Glutamatergic neuron (in vitro differentiated cells): ENCODE measurements at regions not wholly inside any gene's neighbourhood (a gene's known extent, or its start where the extent isn't known, plus 50 kb on each side); places are given as distances from the start of the nearest gene placed in this dataset.

Experiments used
- DNase-seq: peaks from one replicate; pipeline ENCODE4 v3.0.0; 2022
- H3K27ac Mint-ChIP-seq: one replicate; pipeline ENCODE4 v1.8.0; 2020; ENCODE audit warnings: mild to moderate bottlenecking, mixed read lengths, inconsistent platforms; ENCODE audit not compliant: unreplicated experiment
- H3K27me3 Mint-ChIP-seq: one replicate; pipeline ENCODE4 v1.8.0; 2020; ENCODE audit warnings: mild to moderate bottlenecking, moderate library complexity, mixed read lengths, inconsistent platforms; ENCODE audit not compliant: unreplicated experiment
- H3K36me3 Mint-ChIP-seq: one replicate; pipeline ENCODE4 v1.8.0; 2020; ENCODE audit warnings: mild to moderate bottlenecking, mixed read lengths, inconsistent platforms; ENCODE audit not compliant: unreplicated experiment
- H3K4me1 Mint-ChIP-seq: one replicate; pipeline ENCODE4 v1.8.0; 2020; ENCODE audit warnings: mild to moderate bottlenecking, low read depth, mixed read lengths, inconsistent platforms; ENCODE audit not compliant: unreplicated experiment
- H3K4me3 Mint-ChIP-seq: one replicate; pipeline ENCODE4 v1.8.0; 2020; ENCODE audit warnings: mild to moderate bottlenecking, mixed read lengths, inconsistent platforms; ENCODE audit not compliant: unreplicated experiment
- H3K9me3 Mint-ChIP-seq: one replicate; pipeline ENCODE4 v1.8.0; 2020; ENCODE audit warnings: mild to moderate bottlenecking, moderate library complexity, mixed read lengths, inconsistent platforms; ENCODE audit not compliant: unreplicated experiment
- CTCF ChIP-seq: fragments of 200-600 bp; sonication (generic); IDR thresholded peaks from one replicate; pipeline ENCODE4 v1.5.0; 2021; ENCODE audit not compliant: partially characterized antibody, unreplicated experiment

GRCh38 chr18:78688916-78689315 is 290.7 kb upstream of the SALL3 start:
- peaks cover 2% of the 10 kb centered on the region for H3K9me3 Mint-ChIP-seq
- no peak for DNase-seq
- no peaks in the 10 kb centered on the region for H3K4me1 Mint-ChIP-seq
- H3K27ac Mint-ChIP-seq, result no peak overlapping the region
- H3K4me3 Mint-ChIP-seq, result no peak overlapping the region
- no peak for TF ChIP-seq CTCF
- no peaks in the 10 kb centered on the region for H3K27me3 Mint-ChIP-seq
- no peaks in the 10 kb centered on the region for H3K36me3 Mint-ChIP-seq

DNA sequence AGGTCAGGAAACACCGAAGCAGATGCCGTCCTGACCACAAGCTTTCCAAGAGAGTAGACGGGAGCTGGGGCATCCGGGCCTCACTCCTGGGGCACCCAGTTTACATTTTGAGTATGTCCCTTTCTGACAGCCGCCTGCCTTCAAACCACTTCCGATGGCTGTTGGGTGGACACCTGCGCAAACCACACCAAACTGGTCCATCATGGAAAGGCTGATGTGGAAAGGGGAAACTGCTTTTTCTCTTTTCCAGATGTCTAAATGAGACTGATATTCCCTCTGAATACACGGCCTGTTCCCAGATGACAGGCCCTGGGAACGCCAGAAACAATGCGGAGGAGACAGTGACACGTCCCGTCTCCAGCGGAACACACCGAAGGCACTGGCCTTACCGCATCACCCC is 290.0 kb upstream of the SALL3 start:
- Mint-ChIP-seq H3K9me3 (peaks cover 2% of the 10 kb centered on the region), H3K27ac (no peak overlapping the region), H3K36me3 (no peaks in the 10 kb centered on the region), H3K27me3 (no peaks in the 10 kb centered on the region), H3K4me3 (no peak overlapping the region), H3K4me1 (no peaks in the 10 kb centered on the region)
- no peak for TF ChIP-seq CTCF
- DNase-seq, result no peak

DNA sequence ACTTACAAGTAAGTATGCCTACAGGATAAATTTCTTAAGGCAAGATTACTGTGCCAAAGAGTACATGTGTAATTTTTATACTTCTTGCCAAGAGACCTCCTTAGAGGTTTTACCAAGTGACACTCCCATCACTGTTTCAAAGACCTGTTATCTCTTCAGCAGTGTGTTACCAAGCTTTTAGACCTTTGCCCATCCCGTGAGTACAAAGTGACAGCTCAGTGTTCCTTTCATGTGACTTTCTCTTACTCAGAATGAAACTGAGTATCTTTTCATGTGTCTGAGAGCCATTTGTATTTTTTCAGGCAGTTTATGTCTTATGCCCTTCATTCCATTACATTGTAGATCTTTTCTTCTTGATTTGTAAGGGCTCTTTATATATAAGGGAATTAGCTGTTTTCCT is 287.5 kb upstream of the SALL3 start:
- Mint-ChIP-seq H3K4me3 (no peak overlapping the region), H3K36me3 (no peaks in the 10 kb centered on the region), H3K9me3 (peaks cover 2% of the 10 kb centered on the region), H3K27me3 (no peaks in the 10 kb centered on the region), H3K27ac (no peak overlapping the region), H3K4me1 (no peaks in the 10 kb centered on the region)
- TF ChIP-seq CTCF, result no peak
- no peak for DNase-seq

DNA sequence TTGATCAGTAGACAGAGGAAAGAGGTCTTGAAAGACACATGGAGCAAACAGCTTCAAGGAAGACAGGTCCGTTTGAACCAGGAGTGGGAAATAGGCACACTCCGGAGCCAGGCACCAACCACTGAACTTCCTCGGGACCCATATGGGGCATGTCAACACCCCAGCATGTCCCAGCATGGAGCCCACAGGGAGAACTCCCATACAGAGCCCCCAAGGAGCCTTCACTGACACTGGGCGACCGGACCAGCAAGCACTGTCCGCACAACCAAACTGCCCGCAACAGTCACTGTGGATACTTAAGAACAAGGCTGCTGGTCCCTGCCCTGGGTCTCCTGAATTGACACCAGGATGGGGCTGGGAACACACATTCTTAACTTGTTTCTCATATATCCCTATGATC is 286.2 kb upstream of the SALL3 start:
- Mint-ChIP-seq H3K27ac (no peak overlapping the region), H3K36me3 (no peaks in the 10 kb centered on the region), H3K27me3 (no peaks in the 10 kb centered on the region), H3K4me1 (no peaks in the 10 kb centered on the region), H3K9me3 (peaks cover 2% of the 10 kb centered on the region), H3K4me3 (no peak overlapping the region)
- DNase-seq, result no peak
- no peak for TF ChIP-seq CTCF

GRCh38 chr18:78696698-78697435 is 282.8 kb upstream of the SALL3 start:
- TF ChIP-seq CTCF, result no peak
- no peak overlapping the region for H3K27ac Mint-ChIP-seq
- no peaks in the 10 kb centered on the region for H3K4me1 Mint-ChIP-seq
- H3K36me3 Mint-ChIP-seq, result no peaks in the 10 kb centered on the region
- H3K4me3 Mint-ChIP-seq, result no peak overlapping the region
- DNase-seq, result no peak
- H3K27me3 Mint-ChIP-seq, result no peaks in the 10 kb centered on the region
- no peaks in the 10 kb centered on the region for H3K9me3 Mint-ChIP-seq
